HUDEP-2 (cell line): ENCODE measurements at regions not wholly inside any gene's neighbourhood (a gene's known extent, or its start where the extent isn't known, plus 50 kb on each side); places are given as distances from the start of the nearest gene placed in this dataset.
"Not testable (repeated sequence)": the region's sequence is repeated elsewhere in the genome, so short reads cannot be mapped to it uniquely, and the experiment has no call there.

Experiments used
- DNase-seq, 76 experiments: peaks; one replicate each; lab custom pipeline; 2025; ENCODE audit not compliant: unreplicated experiment in 76 of 76; lab: John Stamatoyannopoulos, UW

DNA sequence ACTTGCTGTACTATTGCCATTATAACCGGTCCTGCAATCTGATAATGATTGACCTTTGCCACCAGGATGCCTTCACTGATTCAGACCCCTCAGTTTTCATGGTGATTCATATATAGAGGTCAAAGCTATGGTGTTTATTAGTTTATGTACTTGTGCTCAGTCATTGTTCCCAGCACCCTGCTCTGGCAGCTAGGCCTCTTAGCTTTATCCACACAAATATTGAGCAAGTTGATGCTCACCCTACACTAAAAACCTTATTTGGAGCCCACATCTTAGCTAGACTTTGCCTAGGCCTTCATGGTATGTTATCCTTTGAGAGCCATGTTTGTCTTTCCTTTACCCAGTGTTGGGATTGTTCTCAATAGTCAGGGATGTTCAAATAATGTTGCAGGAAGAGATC lies 679.0 kb downstream of the SPATA31A6 start:
- not testable (repeated sequence) for DNase-seq
